Keratinocyte (primary cell): ENCODE measurements at regions not wholly inside any gene's neighbourhood (a gene's known extent, or its start where the extent isn't known, plus 50 kb on each side); places are given as distances from the start of the nearest gene placed in this dataset.

ENCODE experiments used
- DNase-seq: peaks from one replicate; pipeline ENCODE4 v3.0.0-alpha.2; 2011; ENCODE audit warnings: low read depth, missing footprints, low spot score
- FAIRE-seq: peaks from 2 replicates; lab custom pipeline; 2011; peaks lifted over from hg19 to GRCh38; lab: Jason Lieb, UNC
- H2AFZ ChIP-seq: 2 replicates; pipeline ENCODE4 v1.6.0; 2012; ENCODE audit warnings: low read length, control low read depth, inconsistent platforms; ENCODE audit not compliant: control insufficient read depth
- H3K27ac ChIP-seq: 2 replicates; pipeline ENCODE4 v1.5.1; 2011; ENCODE audit warnings: low read length; ENCODE audit not compliant: control insufficient read depth, insufficient read depth
- H3K27me3 ChIP-seq: 3 replicates; pipeline ENCODE4 v1.6.0; 2011; ENCODE audit warnings: low read length; ENCODE audit not compliant: control insufficient read depth, insufficient read depth; ENCODE audit errors: extremely low read depth
- H3K36me3 ChIP-seq, 2 experiments: 2 replicates in 1 of 2; 3 replicates in 1 of 2; pipeline ENCODE4 v1.5.1; 2011; ENCODE audit warnings: low read length in 2 of 2, mild to moderate bottlenecking in 1 of 2; ENCODE audit not compliant: control insufficient read depth in 2 of 2, insufficient read depth in 2 of 2; ENCODE audit errors: extremely low read depth in 1 of 2
- H3K4me1 ChIP-seq: 3 replicates; pipeline ENCODE4 v1.5.1; 2011; ENCODE audit warnings: low read length; ENCODE audit not compliant: control insufficient read depth, insufficient read depth; ENCODE audit errors: extremely low read depth
- H3K4me2 ChIP-seq: 3 replicates; pipeline ENCODE4 v1.6.0; 2011; ENCODE audit warnings: low read depth, low read length; ENCODE audit not compliant: control insufficient read depth, insufficient read depth; ENCODE audit errors: extremely low read depth
- H3K4me3 ChIP-seq, 3 experiments: fragments of 200-600 bp in 1 of 3; sonication (generic) in 1 of 3; 2 replicates in 2 of 3; 3 replicates in 1 of 3; pipeline ENCODE4 v1.5.1; 2011 to 2016; ENCODE audit warnings: low read length in 3 of 3, mild to moderate bottlenecking in 3 of 3, control low read depth in 2 of 3, inconsistent platforms in 1 of 3, low read depth in 1 of 3, mixed read lengths in 1 of 3, mixed run types in 1 of 3, moderate library complexity in 1 of 3; ENCODE audit not compliant: control insufficient read depth in 2 of 3, insufficient read depth in 2 of 3; ENCODE audit errors: extremely low read depth in 1 of 3
- H3K79me2 ChIP-seq: 2 replicates; pipeline ENCODE4 v1.6.0; 2012; ENCODE audit warnings: low read length; ENCODE audit not compliant: control insufficient read depth, insufficient read depth
- H3K9ac ChIP-seq: 3 replicates; pipeline ENCODE4 v1.6.0; 2011; ENCODE audit warnings: low read length; ENCODE audit not compliant: control insufficient read depth, insufficient read depth; ENCODE audit errors: extremely low read depth
- H3K9me1 ChIP-seq: 3 replicates; pipeline ENCODE4 v1.6.0; 2011; ENCODE audit warnings: low read length; ENCODE audit not compliant: control insufficient read depth, insufficient read depth; ENCODE audit errors: extremely low read depth
- H3K9me3 ChIP-seq: 2 replicates; pipeline ENCODE4 v1.5.1; 2012; ENCODE audit warnings: low read depth, low read length; ENCODE audit not compliant: control insufficient read depth
- H4K20me1 ChIP-seq: 3 replicates; pipeline ENCODE4 v1.6.0; 2011; ENCODE audit warnings: low read length; ENCODE audit not compliant: control insufficient read depth, insufficient read depth; ENCODE audit errors: extremely low read depth
- EZH2 ChIP-seq: IDR thresholded peaks from one replicate; pipeline ENCODE4 v1.6.1; 2012; ENCODE audit warnings: inconsistent platforms, mild to moderate bottlenecking, low read length, moderate library complexity
- dilution Hi-C: fragments of 300-500 bp; cut with MboI; formaldehyde crosslinking; loops from one replicate; pipeline ENCODE4 v1.7.0; 2020; ENCODE audit warnings: low sequenced_read_pairs; ENCODE audit not compliant: extremely low pct_ligation_motif_present
- TF ChIP-seq, protein P1 (sequence below), 3 experiments: IDR thresholded peaks in 1 of 3; conservative IDR thresholded peaks in 1 of 3; optimal IDR thresholded peaks in 1 of 3; 2 replicates in 2 of 3; 3 replicates in 1 of 3; pipeline versions ENCODE3 to v1.5.1; 2011; ENCODE audit warnings: low read length in 3 of 3, mild to moderate bottlenecking in 3 of 3, moderate library complexity in 2 of 3, control low read depth in 1 of 3, inconsistent platforms in 1 of 3; ENCODE audit not compliant: insufficient read depth in 2 of 3; ENCODE audit errors: extremely low read depth in 1 of 3

- dilution Hi-C loops = no loop called here
- FAIRE-seq = no peak
- TF ChIP-seq, protein P1, sequence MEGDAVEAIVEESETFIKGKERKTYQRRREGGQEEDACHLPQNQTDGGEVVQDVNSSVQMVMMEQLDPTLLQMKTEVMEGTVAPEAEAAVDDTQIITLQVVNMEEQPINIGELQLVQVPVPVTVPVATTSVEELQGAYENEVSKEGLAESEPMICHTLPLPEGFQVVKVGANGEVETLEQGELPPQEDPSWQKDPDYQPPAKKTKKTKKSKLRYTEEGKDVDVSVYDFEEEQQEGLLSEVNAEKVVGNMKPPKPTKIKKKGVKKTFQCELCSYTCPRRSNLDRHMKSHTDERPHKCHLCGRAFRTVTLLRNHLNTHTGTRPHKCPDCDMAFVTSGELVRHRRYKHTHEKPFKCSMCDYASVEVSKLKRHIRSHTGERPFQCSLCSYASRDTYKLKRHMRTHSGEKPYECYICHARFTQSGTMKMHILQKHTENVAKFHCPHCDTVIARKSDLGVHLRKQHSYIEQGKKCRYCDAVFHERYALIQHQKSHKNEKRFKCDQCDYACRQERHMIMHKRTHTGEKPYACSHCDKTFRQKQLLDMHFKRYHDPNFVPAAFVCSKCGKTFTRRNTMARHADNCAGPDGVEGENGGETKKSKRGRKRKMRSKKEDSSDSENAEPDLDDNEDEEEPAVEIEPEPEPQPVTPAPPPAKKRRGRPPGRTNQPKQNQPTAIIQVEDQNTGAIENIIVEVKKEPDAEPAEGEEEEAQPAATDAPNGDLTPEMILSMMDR (optimal IDR thresholded peaks at IDR 0.05 in 1 of 3, IDR thresholded peaks at IDR 0.05 in 1 of 3, conservative IDR thresholded peaks at IDR 0.05 in 1 of 3; ENCODE audit: extremely low read depth in 1 of 3, insufficient read depth in 2 of 3, low read length in 3 of 3) = no peak
- no peak for TF ChIP-seq EZH2
Measured at GRCh38 chr11:71200761-71201160, 51.6 kb downstream of the SHANK2 start.

DNA sequence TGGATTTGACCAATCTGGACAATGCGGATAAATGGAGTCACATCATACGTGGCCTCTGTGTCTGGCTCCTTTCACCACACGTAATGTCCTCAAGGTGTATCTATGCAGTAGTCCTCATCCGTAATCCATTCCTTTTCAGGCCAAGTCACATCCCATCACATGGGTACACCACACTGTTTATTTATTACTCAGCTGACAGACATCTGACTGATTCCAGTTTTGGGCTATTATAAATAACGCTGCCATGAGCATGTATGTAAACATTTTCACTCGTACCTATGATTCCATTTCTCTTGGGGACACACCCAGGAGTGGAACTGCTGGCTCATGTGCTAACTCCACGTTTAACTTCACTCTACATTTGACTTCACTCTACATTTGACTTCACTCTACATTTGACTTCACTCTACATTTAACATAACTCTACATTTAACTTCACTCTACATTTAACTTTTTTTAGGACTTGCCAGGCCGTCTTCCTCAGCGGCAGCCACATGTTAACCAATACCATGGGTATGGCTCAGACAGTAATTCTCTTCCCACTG, 52.1 kb downstream of the SHANK2 start:
- no peaks in the 10 kb centered on the region for H3K9me1 ChIP-seq
- H3K4me2 ChIP-seq = no peak overlapping the region
- FAIRE-seq (no peak), DNase-seq (no peak)
- no peaks in the 10 kb centered on the region for H3K9me3 ChIP-seq
- TF ChIP-seq EZH2 = no peak
- TF ChIP-seq, protein P1 (optimal IDR thresholded peaks at IDR 0.05 in 1 of 3, IDR thresholded peaks at IDR 0.05 in 1 of 3, conservative IDR thresholded peaks at IDR 0.05 in 1 of 3; ENCODE audit: extremely low read depth in 1 of 3, insufficient read depth in 2 of 3, low read length in 3 of 3) = no peak
- H3K4me1 ChIP-seq = no peaks in the 10 kb centered on the region
- dilution Hi-C loops = no loop called here
- no peak overlapping the region for H3K27ac ChIP-seq
- no peaks in the 10 kb centered on the region for H3K79me2 ChIP-seq
- H3K4me3 ChIP-seq = no peak overlapping the region
- H3K36me3 ChIP-seq = no peaks in the 10 kb centered on the region
- H3K27me3 ChIP-seq = no peaks in the 10 kb centered on the region
- no peak overlapping the region for H2AFZ ChIP-seq
- H4K20me1 ChIP-seq = no peaks in the 10 kb centered on the region
- H3K9ac ChIP-seq = no peak overlapping the region

More at GRCh38 chr11:71200761-71201160, 51.6 kb downstream of the SHANK2 start:
- no peaks in the 10 kb centered on the region for H3K9me3 ChIP-seq
- H3K9me1 ChIP-seq = no peaks in the 10 kb centered on the region
- DNase-seq = no peak
- H3K27ac ChIP-seq = no peak overlapping the region
- no peak overlapping the region for H3K4me2 ChIP-seq
- H3K36me3 ChIP-seq = no peaks in the 10 kb centered on the region
- no peaks in the 10 kb centered on the region for H3K27me3 ChIP-seq
- H3K4me3 ChIP-seq = no peak overlapping the region
- H3K9ac ChIP-seq = no peak overlapping the region
- H3K4me1 ChIP-seq = no peaks in the 10 kb centered on the region
- H2AFZ ChIP-seq = no peak overlapping the region
- no peaks in the 10 kb centered on the region for H4K20me1 ChIP-seq
- H3K79me2 ChIP-seq = no peaks in the 10 kb centered on the region
